ENCODE measurements at regions not wholly inside any gene's neighbourhood (a gene's known extent, or its start where the extent isn't known, plus 50 kb on each side); places are given as distances from the start of the nearest gene placed in this dataset.

DNA sequence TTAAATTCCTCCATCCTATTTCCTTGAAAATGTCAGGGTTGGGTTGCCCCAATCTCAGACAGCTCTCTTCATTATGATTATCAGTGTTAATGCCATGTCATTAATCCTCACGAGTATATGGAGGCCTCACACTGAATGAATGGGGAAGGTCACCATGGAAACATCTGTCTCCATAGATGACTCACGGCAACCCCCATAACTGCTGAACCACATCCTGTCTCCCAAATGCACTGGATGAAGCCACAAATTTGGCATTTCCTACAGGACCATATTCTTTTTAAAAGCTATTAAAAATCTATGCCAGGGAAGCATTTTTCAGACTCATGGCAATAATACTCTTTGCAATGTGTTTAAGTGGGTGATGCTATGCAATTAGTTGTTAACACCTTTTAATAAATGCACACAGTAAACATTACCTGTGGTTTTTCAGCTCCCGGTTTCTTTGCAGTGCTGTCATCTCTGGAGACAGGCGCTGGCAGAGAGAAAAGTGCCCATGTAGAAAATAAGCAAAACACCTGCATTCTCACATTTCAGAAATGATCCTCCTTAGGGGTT is 80.1 kb upstream of the PTPRK start:
- TF ChIP-seq CTCF (IDR thresholded peaks at IDR 0.05) = no peak
- no peak for TF ChIP-seq POLR2A (IDR thresholded peaks at IDR 0.05)
- TF ChIP-seq POLR2AphosphoS5 (IDR thresholded peaks at IDR 0.05) = no peak
